ENCODE measurements at regions not wholly inside any gene's neighbourhood (a gene's known extent, or its start where the extent isn't known, plus 50 kb on each side); places are given as distances from the start of the nearest gene placed in this dataset.
"Not testable (repeated sequence)": the region's sequence is repeated elsewhere in the genome, so short reads cannot be mapped to it uniquely, and the experiment has no call there.

GRCh38 chr6:19690325-19691075 lies 146.7 kb upstream of the ID4 start:
- no peak for DNase-seq (ENCODE audit: low read depth)

DNA sequence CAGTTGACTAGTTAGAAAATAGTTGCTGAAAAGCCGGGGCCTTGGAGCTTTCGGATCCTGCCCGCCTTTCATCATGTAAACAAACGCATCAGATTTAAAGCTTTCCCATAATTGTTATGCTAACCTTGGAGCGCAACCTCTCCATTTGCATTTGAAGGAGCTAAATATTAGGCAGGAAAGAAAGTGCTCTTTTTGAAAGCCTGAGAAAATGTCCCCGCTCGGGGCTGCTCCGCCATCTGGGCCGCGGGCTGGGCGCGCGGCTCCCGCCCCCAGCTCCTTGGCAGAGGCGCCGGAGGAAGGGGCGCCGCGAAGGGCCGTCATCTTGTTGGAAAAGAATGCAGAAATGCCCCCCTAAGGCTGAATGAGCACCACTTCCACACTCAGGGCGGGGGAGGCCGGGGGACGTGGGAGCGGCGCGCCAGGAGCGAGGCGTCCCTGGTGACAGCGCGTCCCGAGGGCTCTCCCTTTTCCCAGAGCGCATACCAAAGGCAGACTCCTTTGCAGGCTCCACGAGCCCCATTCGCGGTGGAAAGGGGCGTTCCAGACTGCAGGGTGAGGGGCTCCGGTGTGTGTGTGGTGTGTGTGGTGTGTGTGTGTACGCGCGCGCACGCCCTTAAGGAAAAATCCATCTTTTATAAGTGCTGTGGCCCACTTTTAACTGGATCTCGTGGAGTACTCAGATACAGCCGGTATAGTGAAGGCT lies 145.6 kb upstream of the ID4 start:
- DNase-seq (ENCODE audit: low read depth) = no peak

GRCh38 chr6:19692506-19693298 lies 144.5 kb upstream of the ID4 start:
- peak; percentile 31 for DNase-seq (ENCODE audit: low read depth)

DNA sequence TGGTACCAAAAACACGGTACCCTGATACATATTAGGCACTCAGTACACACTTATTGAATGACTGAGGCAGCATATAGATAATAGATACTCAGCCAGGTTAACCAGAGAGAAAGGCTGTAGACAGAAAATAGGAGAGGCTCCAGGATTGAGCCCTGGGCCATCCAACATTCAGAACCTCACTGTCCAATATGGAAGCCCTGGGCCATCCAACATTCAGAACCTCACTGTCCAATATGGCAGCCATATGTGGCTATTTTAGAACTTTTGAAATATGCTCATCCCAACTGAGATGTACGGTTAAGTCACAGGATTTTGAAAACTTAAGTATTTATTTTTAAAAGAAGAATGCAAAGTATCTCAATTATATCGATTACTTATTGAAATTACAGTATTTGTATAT lies 142.5 kb upstream of the ID4 start:
- DNase-seq (ENCODE audit: low read depth) = no peak

DNA sequence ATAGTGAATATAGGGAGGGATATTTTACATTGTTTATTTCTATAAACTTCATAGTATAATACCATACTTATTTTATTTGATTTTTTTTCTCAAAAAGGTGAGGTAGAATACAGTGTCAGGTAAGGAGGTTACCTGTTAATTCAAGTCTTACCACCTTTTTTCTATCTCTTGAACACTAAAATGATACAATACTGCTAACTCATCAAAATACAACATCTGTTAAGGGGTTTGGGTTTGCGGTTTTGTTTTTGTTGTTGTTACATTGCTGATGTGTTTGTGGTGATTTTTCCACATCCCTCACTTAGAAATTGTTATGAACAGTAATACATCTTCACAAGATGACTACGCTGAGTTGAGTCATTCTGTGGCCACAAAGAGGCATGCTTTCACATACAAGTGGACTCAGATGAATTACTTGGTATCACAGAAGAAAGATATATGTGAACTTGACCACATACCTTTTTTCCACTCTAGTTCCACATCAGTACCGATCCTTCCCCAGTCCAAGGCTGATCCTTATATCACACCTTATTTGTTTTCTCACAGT lies 139.4 kb upstream of the ID4 start:
- peak; percentile 75 for DNase-seq (ENCODE audit: low read depth)

DNA sequence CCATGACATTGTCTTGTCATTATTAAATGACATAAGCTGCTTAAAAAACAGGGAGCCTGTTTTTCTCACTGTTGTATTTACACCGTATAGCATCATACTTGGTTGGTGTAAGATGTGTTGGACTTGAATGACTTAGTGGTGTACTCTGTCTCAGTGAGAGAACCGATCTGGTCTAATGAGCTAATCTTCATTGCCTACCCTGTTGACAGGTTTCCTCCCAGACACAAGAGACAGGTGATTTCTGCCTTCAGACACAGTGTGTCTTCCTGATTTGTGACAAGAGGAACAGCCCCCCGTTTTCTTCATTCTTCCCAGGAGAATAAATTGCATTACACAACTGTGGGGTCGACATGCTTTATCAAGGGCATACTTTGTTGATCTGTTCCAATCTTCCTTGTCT lies 137.2 kb upstream of the ID4 start:
- DNase-seq (ENCODE audit: low read depth) = no peak

DNA sequence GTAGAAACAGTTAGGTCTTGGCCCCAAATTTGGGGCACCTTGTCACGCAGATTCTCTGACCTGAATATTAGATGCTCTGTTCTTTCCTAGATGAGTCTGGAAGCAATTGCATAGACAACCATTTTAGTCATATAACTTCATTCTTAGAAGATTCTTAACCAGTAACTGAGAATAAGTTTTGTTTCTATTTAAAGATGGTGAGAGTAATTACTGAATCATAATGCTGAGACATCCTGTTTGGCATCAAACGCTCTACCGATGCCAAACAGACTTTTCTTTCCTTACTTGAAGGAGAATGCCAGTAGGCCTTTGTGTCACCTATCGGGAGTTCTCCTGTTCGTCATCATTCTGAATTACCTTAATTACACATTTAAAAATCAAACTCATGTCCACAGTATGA lies 131.6 kb upstream of the ID4 start:
- no peak for DNase-seq (ENCODE audit: low read depth)

DNA sequence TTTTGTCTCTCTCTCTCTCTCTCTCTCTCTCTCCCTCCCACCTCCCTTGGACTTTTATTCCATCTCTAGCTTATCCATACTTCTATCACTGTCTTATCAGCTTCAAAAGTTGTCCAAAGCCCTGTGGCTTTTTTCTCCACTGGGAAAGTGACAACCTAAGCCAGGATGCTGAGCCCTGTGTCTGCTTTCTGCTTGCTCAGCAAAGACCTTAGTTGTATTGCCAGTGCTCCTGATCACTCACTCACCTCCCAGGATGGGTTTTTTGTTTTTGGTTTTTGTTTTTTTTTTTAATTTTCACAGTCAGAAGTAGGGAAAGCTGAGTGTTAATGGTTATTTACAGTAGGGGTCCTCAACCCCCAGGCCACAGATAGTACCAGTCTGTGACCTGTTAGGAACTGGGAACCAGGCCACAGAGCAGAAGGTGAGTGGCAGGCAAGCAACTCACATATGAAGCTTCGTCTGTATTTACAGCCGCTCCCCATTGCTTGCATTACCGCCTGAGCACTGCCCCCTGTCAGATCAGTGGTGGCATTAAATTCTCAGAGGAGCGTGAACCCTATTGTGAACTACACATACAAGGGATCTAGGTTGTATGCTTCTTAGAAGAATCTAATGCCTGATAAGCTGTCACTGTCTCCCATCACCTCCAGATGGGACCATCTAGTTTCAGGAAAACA lies 125.0 kb upstream of the ID4 start:
- DNase-seq (ENCODE audit: low read depth) = no peak

GRCh38 chr6:19712998-19713397 lies 124.2 kb upstream of the ID4 start:
- no peak for DNase-seq (ENCODE audit: low read depth)

DNA sequence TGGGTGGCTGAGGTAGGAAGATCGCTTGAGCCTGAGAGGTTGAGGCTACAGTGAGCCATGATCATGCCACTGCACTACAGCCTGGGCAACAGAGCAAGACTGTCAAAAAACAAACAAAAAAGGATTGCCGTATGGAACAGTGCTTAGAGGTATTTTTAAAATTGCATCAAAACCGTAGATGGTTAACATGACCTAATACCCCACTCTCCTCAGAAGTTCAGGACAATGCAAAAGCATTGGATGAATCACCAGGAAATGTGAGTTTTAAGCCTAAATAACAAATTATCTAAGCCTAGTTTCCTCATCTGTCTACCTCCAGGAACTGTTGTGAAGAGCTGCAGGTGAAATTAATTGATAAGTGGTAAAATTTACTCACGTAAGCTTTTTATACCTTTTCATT lies 123.8 kb upstream of the ID4 start:
- peak; percentile 70 for DNase-seq (ENCODE audit: low read depth)

- no peak for DNase-seq (ENCODE audit: low read depth)
Measured at GRCh38 chr6:19713984-19714383, 123.2 kb upstream of the ID4 start.

DNA sequence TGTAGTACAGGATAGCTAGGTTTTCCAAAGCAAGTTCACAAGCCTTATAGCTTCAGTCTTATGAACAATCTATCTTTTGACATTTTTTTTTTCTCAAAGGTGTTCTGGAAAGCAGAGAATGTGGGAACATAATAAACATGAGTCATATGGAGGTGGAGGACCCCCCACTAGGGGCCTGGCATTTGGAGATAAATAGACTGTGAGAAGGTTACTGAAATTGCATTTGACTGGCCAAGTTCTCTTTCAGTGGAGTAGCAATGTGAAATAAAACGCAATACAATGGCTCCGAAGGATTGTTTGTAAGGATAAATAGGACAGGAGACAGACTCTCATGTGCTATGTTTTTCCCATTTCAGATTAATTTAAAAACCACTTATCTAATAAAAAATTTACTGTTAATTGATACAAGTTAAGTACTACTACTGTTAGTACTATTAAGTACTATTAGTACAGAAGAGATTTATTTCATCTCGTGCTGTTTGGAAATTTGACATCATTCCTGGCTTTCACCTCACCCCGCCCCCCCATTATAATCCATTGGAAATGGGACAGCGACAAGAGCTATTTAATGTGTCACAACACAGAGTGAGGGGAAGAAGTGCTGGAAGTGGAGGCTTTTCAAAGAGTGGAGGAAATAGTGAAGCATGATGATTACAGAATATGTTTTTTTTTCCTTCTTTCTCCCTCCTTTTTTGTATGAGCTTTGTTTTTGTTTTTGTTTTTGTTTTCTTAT lies 122.6 kb upstream of the ID4 start:
- DNase-seq (ENCODE audit: low read depth) = peak; percentile 50

DNA sequence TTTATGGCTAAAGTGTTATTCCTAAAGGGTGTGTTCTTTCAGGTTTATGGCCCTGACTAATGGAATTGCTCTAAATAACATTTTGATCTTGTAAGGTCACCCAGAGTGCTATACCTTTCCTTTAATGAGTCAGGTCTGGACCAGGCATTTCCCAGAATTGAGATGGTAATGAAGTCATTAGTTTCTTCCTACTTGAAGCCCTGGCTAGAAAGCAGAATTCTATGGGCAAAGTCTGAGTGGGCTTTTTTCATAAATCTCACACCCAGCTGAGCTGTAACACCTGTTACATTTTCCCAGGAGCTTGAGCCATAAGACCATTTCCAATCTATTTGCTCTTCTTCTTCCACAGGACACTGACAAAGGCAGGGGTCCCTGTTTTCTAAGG lies 122.0 kb upstream of the ID4 start:
- DNase-seq (ENCODE audit: low read depth) = peak; percentile 88

DNA sequence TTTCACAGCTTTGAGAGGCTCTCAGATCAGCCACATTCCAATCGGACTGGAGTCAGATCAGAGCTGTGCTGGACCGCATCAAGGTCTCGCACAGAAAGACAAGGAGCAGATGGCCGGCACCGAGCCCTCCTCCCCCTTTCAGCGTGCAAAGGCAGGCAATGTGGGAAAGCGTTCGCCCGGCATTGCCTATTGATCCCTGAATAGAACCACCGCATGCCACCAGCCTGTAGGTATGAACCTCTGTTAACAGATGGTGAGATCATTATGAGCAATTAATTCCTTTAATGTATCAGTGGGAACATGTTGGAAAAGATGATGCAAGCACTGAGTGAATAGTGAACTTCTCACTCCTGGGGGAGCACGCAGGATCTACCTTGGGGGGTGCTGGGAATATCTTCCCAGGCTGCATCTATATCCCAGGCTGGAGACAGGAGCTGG lies 117.5 kb upstream of the ID4 start:
- peak; percentile 42 for DNase-seq (ENCODE audit: low read depth)

DNA sequence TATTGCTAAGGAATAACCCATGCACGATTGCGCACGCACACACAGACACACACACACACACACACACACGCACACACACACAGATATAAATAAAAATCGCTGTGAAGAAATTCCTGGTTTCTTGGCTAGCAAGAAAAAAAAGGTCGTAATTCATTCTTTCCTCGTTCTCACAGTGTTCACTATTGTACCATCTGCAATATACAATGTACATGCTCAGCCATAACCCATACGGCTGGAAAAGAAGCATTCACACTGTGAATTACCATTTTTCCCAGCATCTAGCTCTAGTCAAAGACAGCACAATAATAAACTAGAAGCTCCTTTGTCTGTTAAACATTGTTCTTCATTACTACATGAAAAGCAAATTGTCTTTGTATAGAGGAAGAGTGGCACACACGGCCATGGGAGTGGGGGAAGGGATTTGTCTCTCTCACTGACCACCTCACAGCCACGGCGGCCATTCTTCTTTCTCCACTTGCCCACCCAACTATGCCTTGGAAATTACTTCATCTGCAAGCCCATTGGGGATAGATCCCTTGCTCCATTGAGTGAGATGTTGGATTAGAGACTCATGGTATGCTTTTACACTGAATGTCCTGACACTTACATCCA lies 115.3 kb upstream of the ID4 start:
- DNase-seq (ENCODE audit: low read depth) = no peak

GRCh38 chr6:19722999-19723398 lies 114.2 kb upstream of the ID4 start:
- no peak for DNase-seq (ENCODE audit: low read depth)

DNA sequence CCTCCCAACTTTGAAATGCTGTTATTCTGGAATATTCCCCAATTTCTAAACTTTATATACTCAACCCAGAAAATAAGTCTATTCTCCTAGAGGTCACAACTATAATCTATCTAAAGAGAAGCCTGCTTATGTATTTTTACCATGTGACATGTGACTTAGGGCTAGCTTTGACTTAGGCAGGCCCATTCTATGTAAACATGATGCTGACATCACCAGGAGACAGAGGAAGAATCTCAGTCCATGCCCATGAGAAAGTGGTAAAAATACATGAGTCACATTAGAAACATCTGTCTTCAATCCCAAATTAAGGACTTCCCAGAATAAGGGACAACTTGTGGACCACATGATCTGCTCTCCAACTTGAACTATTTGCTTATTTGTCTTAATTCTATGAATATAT lies 113.6 kb upstream of the ID4 start:
- peak; percentile 50 for DNase-seq (ENCODE audit: low read depth)

GRCh38 chr6:19725436-19725835 lies 111.7 kb upstream of the ID4 start:
- not testable (repeated sequence) for DNase-seq (ENCODE audit: low read depth)

DNA sequence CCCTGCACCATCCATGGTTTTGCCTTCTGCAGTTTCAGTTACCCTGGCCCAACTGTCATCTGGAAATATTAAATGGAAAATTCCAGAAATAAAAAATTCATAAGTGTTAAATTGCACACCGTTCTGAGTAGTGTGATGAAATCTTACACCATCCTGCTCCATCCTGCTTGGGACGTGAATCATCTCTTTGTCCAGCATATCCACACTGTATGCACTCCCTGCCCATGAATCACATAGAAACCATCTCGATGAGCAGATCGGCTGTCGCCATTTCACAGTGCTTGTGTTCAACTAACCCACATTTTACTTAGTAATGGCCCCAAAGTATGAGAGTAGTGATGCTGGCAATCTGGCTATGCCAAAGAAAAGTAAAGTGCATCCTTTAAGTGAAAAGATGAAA lies 105.9 kb upstream of the ID4 start:
- peak; percentile 57 for DNase-seq (ENCODE audit: low read depth)

DNA sequence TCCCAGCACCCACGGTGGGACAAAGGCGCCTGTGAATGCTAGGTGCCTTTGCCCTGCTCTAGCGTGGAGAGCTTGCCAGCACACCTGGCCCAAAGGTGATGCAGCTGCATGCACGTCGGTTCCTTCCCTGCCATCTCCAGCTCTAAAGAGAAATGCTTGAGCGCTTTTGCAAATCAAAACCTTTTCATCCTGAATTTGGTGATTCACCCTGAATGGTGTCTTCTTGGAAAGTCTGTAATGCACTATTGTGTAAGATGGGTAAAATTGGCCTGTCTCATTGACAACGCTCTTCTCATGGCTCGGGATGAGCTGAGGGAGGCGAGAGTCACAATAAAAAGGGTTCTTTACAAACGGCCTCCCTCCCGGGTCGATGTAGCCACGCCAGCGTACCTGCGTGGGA lies 103.1 kb upstream of the ID4 start:
- peak; percentile 17 for DNase-seq (ENCODE audit: low read depth)

GRCh38 chr6:19734519-19734918 lies 102.7 kb upstream of the ID4 start:
- DNase-seq (ENCODE audit: low read depth) = no peak

All from renal cortical epithelial cell (primary cell).